ENCODE measurements at regions not wholly inside any gene's neighbourhood (a gene's known extent, or its start where the extent isn't known, plus 50 kb on each side); places are given as distances from the start of the nearest gene placed in this dataset.

- Histone ChIP-seq H3K27ac (ENCODE audit: low read depth in 1 of 2, low read length in 2 of 2) (no peak overlapping the region), H3K27me3 (ENCODE audit: control insufficient read depth in 4 of 4, insufficient read depth in 4 of 4, low read length in 3 of 4) (no peaks in the 10 kb centered on the region), H3K9ac (ENCODE audit: low read depth in 1 of 2, low read length in 2 of 2) (no peak overlapping the region), H3K4me1 (ENCODE audit: control insufficient read depth in 4 of 4, insufficient read depth in 4 of 4, low read length in 3 of 4) (no peaks in the 10 kb centered on the region), H3K4me3 (ENCODE audit: low read depth in 1 of 3, low read length in 3 of 3) (no peak overlapping the region), H3K9me3 (ENCODE audit: control insufficient read depth in 4 of 4, low read length in 3 of 4) (no peaks in the 10 kb centered on the region), H3K36me3 (ENCODE audit: control insufficient read depth in 4 of 4, insufficient read depth in 3 of 4, low read depth in 1 of 4, low read length in 3 of 4) (no peaks in the 10 kb centered on the region)
- TF ChIP-seq FOXA2 (IDR thresholded peaks at IDR 0.05) (no peak), HNF4A (conservative IDR thresholded peaks at IDR 0.05) (no peak), YY1 (IDR thresholded peaks at IDR 0.05) (no peak), JUND (IDR thresholded peaks at IDR 0.05) (no peak), RAD21 (IDR thresholded peaks at IDR 0.05) (no peak), SP1 (IDR thresholded peaks at IDR 0.05) (no peak), FOXA1 (IDR thresholded peaks at IDR 0.05) (no peak), MAX (IDR thresholded peaks at IDR 0.05) (no peak), ATF3 (IDR thresholded peaks at IDR 0.05) (no peak), ZBTB33 (IDR thresholded peaks at IDR 0.05) (no peak), GABPA (IDR thresholded peaks at IDR 0.05 in 1 of 2, conservative IDR thresholded peaks at IDR 0.05 in 1 of 2) (no peak)
- WGBS: 72% methylated on average over 3 of the region's 3 CpGs
- DNase-seq (ENCODE audit: low spot score): no peak
Measured at GRCh38 chr18:61155586-61155985, 177.6 kb upstream of the CDH20 start.

DNA sequence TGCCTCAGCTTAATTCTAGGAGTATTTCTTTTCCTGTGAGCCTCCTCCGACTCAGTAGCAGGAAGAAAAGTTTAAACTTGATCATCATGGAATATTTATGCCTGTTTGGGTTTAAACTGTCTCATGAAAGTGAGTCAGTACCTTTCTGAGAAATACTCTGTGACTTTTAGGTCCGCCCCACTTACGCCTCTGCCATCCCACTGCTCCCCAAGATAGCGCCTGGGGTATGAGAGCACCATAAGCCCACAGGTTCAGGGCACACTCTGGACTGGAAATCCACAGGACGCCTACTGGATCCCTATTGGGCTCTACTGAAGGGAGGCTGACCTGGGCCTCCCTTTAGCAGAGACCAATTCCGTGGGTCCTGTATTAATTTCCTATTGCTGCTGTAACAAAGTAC, 175.8 kb upstream of the CDH20 start:
- no peak for DNase-seq (ENCODE audit: low spot score)
- Histone ChIP-seq H3K27me3 (ENCODE audit: control insufficient read depth in 4 of 4, insufficient read depth in 4 of 4, low read length in 3 of 4) (no peaks in the 10 kb centered on the region), H3K9me3 (ENCODE audit: control insufficient read depth in 4 of 4, low read length in 3 of 4) (no peaks in the 10 kb centered on the region), H3K4me1 (ENCODE audit: control insufficient read depth in 4 of 4, insufficient read depth in 4 of 4, low read length in 3 of 4) (no peaks in the 10 kb centered on the region), H3K36me3 (ENCODE audit: control insufficient read depth in 4 of 4, insufficient read depth in 3 of 4, low read depth in 1 of 4, low read length in 3 of 4) (no peaks in the 10 kb centered on the region), H3K4me3 (ENCODE audit: low read depth in 1 of 3, low read length in 3 of 3) (no peak overlapping the region), H3K27ac (ENCODE audit: low read depth in 1 of 2, low read length in 2 of 2) (no peak overlapping the region), H3K9ac (ENCODE audit: low read depth in 1 of 2, low read length in 2 of 2) (no peak overlapping the region)
- WGBS: 76% methylated on average over 6 of the region's 6 CpGs
- TF ChIP-seq, protein P1, sequence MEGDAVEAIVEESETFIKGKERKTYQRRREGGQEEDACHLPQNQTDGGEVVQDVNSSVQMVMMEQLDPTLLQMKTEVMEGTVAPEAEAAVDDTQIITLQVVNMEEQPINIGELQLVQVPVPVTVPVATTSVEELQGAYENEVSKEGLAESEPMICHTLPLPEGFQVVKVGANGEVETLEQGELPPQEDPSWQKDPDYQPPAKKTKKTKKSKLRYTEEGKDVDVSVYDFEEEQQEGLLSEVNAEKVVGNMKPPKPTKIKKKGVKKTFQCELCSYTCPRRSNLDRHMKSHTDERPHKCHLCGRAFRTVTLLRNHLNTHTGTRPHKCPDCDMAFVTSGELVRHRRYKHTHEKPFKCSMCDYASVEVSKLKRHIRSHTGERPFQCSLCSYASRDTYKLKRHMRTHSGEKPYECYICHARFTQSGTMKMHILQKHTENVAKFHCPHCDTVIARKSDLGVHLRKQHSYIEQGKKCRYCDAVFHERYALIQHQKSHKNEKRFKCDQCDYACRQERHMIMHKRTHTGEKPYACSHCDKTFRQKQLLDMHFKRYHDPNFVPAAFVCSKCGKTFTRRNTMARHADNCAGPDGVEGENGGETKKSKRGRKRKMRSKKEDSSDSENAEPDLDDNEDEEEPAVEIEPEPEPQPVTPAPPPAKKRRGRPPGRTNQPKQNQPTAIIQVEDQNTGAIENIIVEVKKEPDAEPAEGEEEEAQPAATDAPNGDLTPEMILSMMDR (IDR thresholded peaks at IDR 0.05; ENCODE audit: low read depth, low read length, missing input control): no peak
- TF ChIP-seq FOXA1 (IDR thresholded peaks at IDR 0.05) (no peak), GABPA (IDR thresholded peaks at IDR 0.05 in 1 of 2, conservative IDR thresholded peaks at IDR 0.05 in 1 of 2) (no peak)

GRCh38 chr18:61159246-61159645, 174.0 kb upstream of the CDH20 start:
- DNase-seq (ENCODE audit: low spot score): no peak
- H3K27me3 ChIP-seq (ENCODE audit: control insufficient read depth in 4 of 4, insufficient read depth in 4 of 4, low read length in 3 of 4): no peaks in the 10 kb centered on the region
- no peaks in the 10 kb centered on the region for H3K36me3 ChIP-seq (ENCODE audit: control insufficient read depth in 4 of 4, insufficient read depth in 3 of 4, low read depth in 1 of 4, low read length in 3 of 4)
- no peak overlapping the region for H3K4me3 ChIP-seq (ENCODE audit: low read depth in 1 of 3, low read length in 3 of 3)
- H3K27ac ChIP-seq (ENCODE audit: low read depth in 1 of 2, low read length in 2 of 2): no peak overlapping the region
- no peaks in the 10 kb centered on the region for H3K4me1 ChIP-seq (ENCODE audit: control insufficient read depth in 4 of 4, insufficient read depth in 4 of 4, low read length in 3 of 4)
- no peak overlapping the region for H3K9ac ChIP-seq (ENCODE audit: low read depth in 1 of 2, low read length in 2 of 2)
- TF ChIP-seq FOXA1 (IDR thresholded peaks at IDR 0.05): no peak
- no peak for TF ChIP-seq HNF4A (conservative IDR thresholded peaks at IDR 0.05)
- TF ChIP-seq RAD21 (IDR thresholded peaks at IDR 0.05): no peak
- no peak for TF ChIP-seq SP1 (IDR thresholded peaks at IDR 0.05)
- TF ChIP-seq REST (IDR thresholded peaks at IDR 0.05): no peak
- H3K9me3 ChIP-seq (ENCODE audit: control insufficient read depth in 4 of 4, low read length in 3 of 4): no peaks in the 10 kb centered on the region
- WGBS: 61% methylated on average over 4 of the region's 4 CpGs
